ENCODE measurements at regions not wholly inside any gene's neighbourhood (a gene's known extent, or its start where the extent isn't known, plus 50 kb on each side); places are given as distances from the start of the nearest gene placed in this dataset.
"Not testable (repeated sequence)": the region's sequence is repeated elsewhere in the genome, so short reads cannot be mapped to it uniquely, and the experiment has no call there.

DNA sequence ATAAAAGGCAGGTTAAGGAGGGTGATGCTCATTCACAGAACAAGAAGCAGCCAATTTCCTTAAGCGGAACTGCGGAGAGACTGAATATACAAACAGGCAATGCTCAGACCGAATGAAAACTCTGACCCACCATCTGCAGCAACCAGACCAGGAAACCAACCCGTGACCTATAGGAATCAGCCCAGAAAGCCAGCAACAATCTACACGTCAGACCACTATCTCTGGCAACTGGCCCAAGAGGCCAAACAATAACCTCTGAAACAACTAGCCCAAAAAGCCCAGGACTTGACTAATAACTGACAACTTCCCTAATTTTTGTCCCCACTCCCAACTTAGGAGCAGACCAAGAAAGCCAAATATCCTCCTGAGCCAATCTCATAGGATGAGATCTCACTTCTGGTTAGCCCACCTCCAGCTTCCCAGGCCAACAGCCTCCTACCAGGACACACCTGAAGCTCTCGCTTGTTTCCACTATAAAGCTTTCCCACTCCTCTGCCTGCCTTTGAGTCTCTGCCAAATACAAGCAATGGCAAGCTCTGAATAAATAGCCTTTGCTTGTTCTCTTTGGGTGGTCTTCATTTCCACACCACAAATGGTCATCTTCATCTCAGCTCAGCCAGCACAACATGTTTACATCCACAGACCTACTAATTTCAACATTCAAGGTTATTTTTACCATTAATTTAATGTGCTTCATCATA is 168.5 kb downstream of the HSD17B3 start:
- no peak for DNase-seq (ENCODE audit: low read depth in 1 of 2, low spot score in 1 of 2)

DNA sequence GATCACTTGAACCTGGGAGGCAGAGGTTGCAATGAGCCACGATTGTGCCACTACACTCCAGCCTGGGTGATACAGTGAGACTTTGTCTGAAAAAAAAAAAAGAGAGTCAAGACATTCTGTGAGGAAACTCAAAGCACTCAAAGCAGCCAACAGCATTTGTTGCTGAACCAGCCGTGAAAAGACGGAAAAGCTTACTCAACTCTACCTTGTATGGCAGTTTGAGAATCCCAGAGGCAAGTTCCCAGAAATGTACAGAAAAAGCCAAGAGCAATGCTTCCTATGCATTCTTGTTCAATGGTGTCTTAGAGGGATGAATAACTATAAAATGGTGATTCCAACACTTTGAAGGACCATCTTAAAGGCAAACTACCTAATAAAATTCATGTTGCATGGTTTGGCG is 170.2 kb downstream of the HSD17B3 start:
- DNase-seq (ENCODE audit: low read depth in 1 of 2, low spot score in 1 of 2), result no peak

DNA sequence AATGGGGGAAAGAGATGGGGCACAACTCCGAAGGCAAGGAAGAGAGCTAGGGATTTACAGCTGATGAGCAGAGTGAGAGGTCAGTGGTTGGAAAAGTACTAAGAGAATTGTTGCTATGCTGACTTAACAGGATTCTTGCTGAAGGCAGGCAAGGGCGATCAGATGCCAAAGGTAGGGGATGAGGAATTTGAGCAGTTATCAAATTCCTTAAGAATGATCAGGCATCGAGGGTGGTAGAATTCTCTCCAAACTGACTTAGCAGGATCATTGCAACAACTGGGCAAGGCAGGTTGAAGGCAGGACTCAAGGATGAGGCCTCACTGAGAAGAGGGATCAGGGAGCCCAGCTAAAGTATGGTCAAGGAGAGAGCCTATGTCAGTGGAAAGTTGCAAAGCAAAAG is 171.0 kb downstream of the HSD17B3 start:
- DNase-seq (ENCODE audit: low read depth in 1 of 2, low spot score in 1 of 2), result no peak

DNA sequence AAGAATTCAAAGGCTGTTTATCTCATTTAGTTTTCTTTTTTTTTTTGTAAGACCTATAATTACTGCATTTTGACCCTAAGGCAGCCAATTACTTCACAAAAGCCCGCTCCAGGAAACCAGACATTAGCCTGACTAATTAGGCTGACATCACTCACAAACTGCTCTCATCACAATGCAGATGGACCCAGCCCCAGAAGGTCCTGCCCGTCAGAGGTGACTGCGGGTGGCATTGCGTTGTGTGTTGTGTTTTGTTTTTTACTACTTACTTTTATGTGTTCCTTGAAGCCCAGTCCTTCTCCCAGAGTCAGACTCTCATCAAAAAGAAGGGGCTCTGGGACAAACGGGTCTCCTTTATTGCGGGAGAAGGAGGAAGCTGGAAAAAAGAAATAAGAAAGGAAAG is 172.2 kb downstream of the HSD17B3 start:
- DNase-seq (ENCODE audit: low read depth in 1 of 2, low spot score in 1 of 2), result no peak

DNA sequence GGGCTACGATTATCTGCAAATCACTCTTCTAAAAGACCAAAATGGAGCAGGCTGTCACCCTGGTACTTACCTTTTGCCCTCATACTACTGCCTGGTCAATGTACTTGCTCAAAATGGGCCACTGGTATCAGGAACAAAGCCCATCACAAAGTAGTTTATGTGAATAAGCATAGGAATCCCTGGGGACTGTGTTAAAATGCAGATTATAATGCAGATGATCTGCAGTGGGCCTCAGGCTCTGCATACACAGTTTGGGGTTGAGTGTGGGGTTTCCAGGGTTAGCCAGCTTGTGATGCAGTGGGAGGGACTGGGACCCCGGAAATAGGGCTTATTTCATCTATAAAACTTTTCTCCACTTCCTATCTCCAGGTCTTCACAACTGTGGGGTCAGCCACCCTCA is 173.1 kb downstream of the HSD17B3 start:
- no peak for DNase-seq (ENCODE audit: low read depth in 1 of 2, low spot score in 1 of 2)

DNA sequence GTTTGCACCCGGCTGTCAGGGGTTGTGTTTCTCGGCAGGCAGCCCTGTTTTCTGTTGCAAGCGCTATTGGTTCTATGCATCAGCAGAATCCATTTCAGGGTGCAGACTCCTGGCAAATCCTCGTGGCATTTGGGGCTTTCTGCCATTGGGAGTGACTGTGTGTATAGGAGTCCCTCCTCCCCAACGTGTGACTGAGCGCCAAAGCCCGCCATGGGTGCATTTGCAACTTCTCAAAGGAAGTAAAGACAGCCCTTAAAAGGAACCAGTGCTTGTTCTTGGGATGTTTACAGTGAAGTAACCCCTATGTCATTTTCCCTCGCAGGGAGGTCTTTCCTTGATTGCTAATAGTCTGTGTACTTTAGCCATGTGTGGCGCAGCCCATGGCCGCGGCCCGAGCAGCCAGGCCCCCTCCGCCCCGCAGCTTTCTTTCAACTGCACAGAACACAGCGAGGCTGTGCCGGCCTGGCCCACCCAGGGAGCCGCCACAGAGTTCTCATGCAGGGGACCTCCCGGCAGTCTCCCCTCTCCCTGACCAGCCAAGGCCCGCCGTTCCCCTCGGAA is 175.6 kb downstream of the HSD17B3 start:
- DNase-seq (ENCODE audit: low read depth in 1 of 2, low spot score in 1 of 2), result no peak

DNA sequence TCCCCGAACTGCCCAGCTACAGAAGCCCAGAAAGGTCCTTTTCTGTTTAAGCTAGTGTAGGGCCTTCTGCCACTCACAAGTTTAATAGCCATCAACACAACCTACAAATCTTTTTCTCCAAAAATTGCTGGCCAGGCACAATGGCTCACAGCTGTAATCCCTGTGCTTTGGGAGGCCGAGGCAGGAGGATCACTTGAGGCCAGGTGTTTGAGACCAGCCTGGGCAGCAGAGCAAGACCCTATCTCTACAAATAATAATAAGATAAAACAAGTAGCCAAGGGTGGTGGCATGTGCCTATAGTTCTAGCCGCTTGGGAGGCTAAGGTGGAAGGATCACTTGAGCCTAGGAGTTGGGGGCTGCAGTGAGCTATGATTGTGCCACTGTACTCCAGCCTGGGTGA is 176.4 kb downstream of the HSD17B3 start:
- DNase-seq (ENCODE audit: low read depth in 1 of 2, low spot score in 1 of 2), result no peak

DNA sequence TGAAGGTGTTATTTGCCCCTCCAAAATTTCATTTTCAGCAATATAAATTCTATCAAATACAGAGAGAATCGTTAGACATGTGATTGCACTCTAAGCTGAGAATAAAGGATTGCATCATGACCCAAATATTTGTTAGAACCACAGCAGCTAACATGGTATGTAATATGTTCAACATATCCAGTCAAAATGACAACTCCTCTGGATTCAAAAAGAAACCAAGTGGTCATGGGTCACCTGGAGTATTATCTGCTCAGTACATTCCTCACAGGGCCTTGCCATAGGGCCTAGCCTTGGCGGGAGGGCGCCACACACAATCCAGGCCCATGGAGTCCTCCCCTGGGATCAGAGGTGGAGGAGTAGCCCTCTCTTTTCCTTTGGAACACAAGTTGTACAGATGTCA is 179.2 kb downstream of the HSD17B3 start:
- no peak for DNase-seq (ENCODE audit: low read depth in 1 of 2, low spot score in 1 of 2)

DNA sequence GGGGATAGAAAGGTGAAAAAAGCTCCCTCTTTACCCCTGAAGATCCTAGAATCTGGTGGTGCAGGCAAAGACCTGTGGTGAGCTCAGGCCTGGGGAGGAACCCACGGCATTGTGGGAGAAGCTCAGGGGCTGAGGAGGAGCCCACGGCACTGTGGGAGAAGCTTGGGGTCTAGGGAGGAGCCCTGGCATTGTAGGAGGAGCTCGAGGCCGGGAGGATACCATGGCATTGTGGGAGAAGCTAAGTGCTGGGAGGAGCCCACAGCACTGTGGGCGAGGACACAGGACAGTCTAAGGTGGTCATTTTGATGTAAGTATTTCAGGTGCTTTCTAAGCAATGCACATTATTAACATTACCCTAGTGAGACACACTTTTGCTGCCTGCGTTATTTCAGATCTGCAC is 179.7 kb downstream of the HSD17B3 start:
- DNase-seq (ENCODE audit: low read depth in 1 of 2, low spot score in 1 of 2), result no peak

DNA sequence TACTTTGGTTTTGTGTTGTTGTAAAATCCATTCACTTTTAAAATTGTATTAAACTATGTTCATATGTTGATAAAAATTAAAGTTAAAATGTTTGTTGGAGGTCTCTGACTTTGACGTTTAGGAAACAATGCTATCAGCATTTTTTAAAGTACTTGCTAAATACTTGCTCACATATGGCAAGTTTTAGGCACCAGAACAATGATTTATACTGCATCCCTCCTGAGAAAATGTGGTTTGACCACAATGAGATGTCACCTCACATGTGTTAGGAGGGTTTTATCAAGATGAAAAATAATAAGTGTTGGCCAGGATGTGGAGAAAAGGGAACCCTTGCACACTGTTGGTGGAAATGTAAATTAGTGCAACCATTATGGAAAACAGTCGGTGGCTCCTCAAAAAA is 180.8 kb downstream of the HSD17B3 start:
- no peak for DNase-seq (ENCODE audit: low read depth in 1 of 2, low spot score in 1 of 2)

DNA sequence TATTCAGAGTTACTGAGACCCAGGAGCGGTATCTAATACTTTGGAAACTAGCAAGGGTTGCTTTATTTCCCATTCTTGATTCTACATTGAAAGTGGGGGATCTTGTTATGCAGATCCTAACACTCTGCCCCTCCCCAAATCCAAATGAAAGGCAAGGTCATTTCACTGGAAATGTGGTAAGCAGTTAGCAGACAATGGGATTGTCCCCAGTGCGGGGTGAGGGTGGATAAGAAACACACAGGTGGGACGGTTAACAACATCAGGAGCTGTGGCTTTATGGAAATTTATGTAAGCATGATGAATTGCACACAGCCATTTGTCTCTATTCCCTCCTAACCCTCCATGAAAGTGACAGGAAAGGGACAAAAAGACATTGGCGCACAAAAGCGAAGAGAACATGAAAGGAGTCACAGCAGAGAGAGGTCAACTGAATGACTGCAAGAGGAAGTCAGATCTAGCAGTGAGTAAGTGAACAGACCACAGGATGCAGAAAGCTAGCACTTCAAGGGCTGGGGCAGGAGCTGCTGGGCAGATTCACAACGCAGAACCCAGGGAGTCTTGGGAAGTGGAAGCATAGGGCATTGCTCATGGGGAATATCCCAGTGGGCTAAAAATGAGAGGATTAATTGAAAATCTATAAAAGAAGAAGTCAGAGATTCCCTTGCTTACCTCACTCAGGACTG is 184.4 kb downstream of the HSD17B3 start:
- no peak for DNase-seq (ENCODE audit: low read depth in 1 of 2, low spot score in 1 of 2)

DNA sequence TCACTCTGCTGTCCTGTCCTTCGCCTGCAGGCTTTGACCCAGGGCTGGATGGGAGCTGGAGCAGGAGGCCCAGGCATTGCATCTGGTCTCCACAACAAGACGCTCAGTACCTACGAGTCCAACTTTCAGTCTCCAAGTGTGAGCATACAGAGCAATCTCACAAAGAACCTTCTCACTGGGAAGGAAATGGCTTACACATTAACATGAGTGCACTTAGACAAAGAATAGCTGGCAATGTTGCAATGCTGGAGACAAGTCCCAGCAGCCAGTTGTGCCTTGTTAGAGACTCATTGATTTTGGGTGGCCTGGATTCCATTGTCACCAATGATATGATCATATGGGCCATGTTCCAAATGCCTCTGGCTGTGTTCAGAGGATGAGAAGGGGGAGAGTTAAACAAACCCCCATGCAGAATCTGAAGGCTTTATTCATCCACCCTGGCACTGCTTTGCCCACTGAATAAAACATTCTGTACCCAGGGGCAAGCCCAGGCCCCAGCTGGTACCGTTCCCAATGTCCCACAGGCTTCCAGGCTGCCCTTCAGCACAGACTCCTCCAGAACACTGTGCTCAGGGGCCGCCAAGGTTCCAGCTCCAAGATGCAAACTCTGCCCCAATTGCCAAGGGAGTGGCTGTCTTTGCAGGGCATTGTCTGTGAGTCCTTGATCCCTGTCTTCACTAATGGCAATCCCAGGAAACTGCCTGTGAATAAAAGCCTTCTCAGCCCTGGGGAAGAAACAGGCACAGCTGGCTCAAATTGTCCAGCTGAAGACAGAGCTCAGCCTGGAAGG is 185.5 kb downstream of the HSD17B3 start:
- no peak for DNase-seq (ENCODE audit: low read depth in 1 of 2, low spot score in 1 of 2)

DNA sequence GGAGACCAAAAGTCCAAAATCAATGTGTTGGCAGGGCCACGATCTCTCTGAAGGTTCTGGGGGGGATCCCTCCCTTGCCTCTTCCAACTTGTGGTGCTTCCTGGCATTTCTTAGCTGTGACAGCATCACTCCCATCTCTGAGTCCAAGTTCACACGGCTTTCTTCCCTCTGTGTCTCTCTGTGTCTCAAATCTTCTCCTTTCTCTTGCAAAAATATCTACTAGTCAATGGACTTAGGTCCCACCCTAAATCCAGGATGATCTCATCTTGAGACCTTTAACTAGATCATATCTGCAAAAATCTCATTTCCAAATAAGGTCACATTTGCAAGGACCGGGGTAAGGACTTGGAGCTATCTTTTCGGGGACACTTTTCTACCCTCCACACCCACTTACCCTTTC is 186.1 kb downstream of the HSD17B3 start:
- no peak for DNase-seq (ENCODE audit: low read depth in 1 of 2, low spot score in 1 of 2)

DNA sequence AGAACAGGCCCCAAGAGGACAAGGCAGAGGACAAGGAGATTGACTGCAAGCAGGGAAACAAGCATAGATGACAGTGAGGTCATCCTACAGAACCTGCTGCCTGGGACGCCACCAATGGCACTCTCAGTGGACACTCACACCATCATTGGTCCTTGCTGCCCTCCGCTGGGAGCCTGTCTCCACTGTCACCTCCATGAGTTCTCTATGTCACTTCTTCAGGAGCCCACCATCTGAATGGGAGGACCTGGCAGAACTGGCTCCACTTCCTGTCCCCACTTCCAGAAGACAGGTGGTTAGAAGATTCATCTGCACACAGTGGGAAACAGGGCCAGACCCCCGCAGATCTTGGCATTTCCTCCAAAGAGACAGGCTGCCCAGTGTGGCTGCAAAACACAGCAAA is 188.9 kb downstream of the HSD17B3 start:
- DNase-seq (ENCODE audit: low read depth in 1 of 2, low spot score in 1 of 2), result no peak

DNA sequence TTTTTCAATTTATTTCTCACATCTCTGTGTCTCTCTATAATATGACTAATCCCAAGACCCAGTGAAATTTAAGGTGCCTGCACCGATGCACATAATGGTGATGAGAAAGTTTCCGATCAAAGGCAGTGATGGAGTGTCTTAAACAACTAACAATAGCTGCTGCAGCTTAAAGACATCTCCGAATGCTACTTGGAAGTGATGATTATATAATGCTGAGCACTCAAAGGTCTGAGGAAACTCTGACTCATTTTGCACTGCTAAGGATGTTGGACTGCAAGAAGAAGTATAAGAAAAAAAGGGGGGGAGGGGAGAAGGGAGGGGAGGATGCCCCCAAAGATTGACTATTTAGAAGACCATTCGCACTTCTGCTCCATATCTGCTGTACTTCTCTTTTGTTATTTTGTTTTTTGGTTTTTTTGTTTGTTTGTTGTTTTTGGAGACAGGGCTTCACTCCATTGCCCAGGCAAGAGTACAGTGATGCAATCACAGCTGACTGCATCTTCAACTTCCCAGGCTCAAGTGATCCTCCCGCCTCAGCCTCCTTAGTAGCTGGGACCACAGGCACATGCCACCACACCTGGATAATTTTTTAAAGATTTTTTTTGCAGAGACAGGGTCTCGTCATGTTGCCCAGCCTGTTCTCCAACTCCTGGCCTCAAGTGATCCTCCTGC is 192.2 kb downstream of the HSD17B3 start:
- DNase-seq (ENCODE audit: low read depth in 1 of 2, low spot score in 1 of 2), result no peak

DNA sequence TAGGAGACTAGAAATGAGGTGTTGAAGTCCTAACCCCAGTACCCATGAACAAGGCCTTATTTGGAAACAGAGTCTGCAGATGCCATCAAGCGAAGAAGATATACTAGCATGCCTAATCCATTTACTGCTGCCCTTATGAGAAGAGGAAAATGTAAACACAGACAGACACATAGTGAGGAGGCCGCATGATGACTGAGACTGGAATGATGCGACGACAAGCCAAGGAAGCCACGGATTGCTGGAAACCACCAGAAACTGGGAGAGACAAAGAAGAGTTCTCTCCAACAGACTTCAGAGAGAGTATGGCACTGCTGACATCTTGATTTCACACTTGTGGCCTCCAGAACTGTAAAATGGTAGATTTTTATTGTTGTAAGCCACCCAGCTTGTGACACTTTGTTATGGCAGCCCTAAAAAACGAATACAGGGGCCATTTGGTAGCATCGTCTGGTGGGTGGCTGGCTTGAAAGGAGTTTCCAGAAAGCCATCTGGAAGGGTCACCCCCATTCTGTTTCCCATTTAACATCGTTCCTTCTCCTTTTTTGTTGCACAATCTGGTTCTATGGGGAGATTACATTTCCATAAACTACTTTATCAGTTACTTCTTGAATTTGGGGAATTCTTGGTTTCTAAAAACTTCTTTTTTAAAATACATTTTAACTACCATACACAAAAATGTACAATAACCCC is 193.1 kb downstream of the HSD17B3 start:
- DNase-seq (ENCODE audit: low read depth in 1 of 2, low spot score in 1 of 2), result no peak

DNA sequence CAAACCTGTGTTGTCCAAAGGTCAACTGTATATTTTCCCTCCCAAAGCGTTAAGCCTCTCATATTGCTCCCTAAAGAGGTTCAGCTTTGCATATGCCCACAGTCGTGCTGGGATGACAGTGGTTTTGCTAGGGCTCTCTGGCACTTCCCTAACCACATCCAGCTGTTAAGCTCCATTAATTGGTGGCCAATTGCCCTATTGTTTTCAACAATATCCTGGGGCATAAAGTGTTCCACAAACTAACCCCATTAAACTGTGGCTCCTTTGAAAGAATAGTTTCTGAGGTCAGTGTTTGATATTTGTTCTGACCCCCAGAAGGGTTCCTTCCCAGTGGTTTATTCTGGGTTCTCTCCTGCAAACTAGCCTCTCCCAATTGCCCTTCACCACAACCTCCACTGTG is 194.5 kb downstream of the HSD17B3 start:
- DNase-seq (ENCODE audit: low read depth in 1 of 2, low spot score in 1 of 2), result no peak

DNA sequence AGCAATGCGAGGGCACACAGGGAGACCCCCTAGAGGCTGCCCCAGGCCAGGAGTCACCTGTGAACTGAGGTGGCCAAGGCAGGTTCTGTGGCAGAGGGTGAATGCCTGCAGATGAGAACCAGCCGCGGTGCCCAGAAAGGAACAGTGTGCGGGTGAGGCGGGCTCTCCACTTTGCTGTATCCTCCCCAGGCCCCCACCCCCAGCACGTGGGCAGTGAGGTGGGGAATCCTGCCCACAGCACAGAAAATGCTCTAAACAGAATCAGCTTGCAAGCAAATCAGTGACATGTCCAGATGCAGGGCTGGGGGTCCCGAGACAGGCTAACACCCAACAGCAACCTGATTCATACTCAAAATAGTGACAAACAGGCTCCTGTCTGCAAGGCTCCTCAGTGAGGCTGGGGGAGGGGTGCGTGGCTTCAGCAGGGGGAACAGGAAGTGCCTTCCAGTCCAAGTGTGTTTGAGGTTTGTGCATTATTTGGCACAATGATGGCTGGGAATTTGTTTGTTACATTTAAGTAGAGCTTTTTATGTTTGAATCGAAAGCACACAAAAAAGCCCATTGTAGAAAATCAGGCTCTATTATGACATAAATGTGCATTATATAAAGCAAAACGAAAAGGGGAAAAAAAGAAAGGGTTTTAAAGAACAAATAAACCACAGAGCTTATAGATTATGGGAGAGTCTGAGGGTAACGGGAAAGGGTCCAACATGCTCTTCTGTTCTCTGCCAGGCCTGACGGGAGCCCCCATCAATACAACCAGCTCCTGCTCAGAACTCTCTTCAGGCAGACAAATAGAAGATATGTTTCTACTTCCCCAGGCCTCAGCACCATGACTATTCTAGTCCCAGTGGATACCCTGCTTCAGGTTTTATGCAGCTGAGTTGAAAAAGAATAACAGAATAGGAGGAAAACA is 201.3 kb downstream of the HSD17B3 start:
- no peak for DNase-seq (ENCODE audit: low read depth in 1 of 2, low spot score in 1 of 2)

DNA sequence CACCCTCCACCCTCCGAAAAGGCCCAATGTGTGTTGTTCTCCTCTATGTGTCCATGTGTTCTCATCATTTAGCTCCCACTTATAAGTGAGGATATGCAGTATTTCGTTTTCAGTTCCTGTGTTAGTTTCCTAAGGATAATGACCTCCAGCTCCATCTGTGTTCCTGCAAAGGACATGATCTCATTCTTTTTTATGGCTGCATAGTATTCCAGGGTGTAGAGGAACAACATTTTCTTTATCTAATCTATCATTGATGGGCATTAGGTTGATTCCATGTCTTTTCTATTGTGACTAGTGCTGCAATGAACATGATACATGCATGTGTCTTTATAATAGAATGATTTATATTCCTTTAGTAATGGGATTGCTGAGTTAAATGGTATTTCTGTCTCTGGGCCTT is 211.3 kb downstream of the HSD17B3 start:
- DNase-seq (ENCODE audit: low read depth in 1 of 2, low spot score in 1 of 2), result not testable (repeated sequence)
